NCI-H1417 treated with DMSO at 0.1 percent for 48 hours (cell line): ENCODE measurements at regions not wholly inside any gene's neighbourhood (a gene's known extent, or its start where the extent isn't known, plus 50 kb on each side); places are given as distances from the start of the nearest gene placed in this dataset.

Experiments used
- DNase-seq: peaks from one replicate; lab custom pipeline; 2025; lab: John Stamatoyannopoulos, UW

DNA sequence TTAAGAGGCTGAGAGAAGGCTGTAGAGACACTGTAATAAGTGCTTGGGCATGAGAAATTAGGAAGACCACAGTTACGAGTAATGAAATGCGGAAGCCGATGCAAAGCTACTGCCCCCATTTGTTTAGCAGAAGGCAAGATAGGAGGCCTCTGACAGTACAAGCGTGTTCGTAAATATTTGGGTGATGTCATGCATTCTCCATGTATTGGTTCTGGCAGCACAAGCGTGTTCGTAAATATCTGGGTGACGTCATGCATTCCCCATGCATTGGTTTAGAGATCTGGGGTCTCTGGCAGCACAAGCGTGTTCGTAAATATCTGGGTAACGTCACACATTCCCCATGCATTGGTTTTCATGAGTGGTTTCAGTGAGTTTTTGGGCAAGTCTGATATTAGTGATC lies 661.5 kb upstream of the FRG1 start:
- DNase-seq: no peak

DNA sequence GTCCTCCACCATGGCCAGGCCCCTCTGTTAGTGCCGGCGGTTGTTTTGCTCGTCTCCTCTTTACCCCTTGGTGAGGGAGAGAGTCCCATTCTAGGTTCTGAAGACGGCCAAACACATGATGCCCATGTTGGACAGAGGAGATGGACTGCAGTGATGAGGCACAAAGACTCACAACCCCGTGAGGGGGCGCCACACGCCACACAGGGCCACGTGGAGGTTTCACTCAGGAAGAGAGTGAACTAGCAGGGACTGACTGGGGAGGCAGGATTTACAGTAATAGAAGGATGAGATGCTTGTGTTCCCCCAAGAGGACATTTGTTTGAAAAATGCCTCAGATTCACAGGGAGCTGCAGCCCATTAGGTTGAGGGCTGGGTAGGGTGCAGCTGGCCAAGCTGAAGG lies 655.3 kb upstream of the FRG1 start:
- DNase-seq: no peak

DNA sequence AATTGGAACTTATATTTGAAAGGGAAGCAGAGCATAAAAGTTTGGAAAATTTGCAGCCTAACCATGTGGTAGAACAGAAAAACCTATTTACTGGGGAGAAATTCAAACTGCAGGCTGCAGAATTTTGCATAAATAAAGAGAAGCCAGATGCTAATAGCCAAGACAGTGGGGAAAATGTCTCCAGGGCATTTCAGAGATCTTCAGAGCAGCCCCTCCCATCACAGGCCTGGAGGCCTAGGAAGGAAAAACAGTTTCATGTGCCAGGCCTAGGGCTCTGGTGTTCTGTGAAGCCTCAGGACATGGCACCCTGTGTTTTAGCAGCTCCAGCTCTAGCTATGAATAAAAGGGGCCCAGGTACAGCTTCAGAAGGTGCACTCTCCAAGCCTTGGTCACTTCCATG lies 648.7 kb upstream of the FRG1 start:
- DNase-seq: no peak

DNA sequence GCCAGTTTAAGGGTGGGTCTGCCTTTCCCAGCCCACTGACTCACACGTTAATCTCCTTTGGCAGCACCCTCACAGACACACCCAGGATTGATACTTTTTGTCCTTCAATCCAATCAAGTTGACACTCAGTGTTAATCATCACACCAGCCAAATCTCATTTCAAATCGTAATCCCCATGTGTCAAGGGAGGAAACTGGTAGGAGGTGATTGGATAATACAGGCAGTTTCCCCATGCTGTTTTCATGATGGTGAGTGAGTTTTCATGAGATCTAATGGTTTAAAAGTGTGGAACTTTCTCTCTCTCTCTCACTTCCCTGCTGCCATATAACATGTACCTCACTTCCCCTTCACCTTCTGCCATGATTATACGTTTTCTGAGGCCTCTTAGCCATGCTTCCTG lies 647.2 kb upstream of the FRG1 start:
- no peak for DNase-seq

DNA sequence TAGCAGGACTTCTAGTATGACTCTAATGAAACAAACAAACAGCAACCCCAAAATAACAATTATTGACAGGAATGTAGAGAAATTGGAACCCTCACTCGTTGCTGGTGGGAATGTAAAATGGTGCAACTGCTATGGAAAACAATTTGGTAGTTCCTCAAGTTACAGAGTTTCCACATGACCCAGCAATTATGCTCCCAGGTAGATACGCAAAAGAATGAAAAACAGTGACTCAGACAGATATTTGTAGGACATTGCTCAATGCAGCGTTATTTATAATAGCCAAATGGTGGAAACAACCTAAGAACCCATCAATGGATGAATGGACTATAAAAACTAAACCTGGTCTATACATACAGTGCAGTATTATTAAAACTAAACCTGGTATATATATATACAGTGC lies 646.1 kb upstream of the FRG1 start:
- DNase-seq: no peak

DNA sequence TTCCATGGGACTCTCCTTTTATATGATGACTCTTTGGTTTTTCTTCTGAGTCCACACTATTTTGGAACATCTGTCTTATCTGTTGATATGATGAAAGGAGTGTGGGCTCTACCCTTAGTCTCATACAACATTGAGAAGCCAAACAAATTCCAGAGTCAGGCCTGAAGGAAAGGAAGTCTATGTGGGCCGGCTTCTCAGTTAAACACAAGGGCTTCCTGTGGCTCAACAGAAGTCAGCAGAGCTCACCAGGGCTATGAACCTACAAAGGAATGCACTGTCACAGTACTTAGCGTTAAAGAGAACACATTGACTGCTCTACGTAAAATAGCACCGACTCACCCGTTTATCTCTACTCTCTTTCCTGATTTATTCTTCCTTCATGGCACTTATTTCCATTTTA lies 641.0 kb upstream of the FRG1 start:
- no peak for DNase-seq

DNA sequence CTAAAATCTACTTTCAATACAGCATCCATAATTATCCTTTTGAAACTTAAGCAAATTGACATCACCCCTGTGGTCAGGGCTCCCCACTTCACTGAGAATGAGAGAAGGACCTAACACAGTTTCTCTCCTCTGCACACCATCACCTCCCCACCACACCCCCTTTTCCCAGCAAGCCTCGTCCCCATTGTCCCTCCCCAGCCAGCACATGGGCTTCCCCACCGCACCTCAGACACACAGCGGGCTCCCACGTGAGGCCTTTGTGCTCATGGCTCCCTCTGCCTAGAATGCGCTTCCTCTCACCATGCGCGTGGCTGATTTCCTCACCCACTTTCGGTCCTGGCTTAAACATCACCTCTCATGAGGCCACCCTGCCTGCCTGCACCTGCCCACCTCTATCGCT lies 639.0 kb upstream of the FRG1 start:
- no peak for DNase-seq

DNA sequence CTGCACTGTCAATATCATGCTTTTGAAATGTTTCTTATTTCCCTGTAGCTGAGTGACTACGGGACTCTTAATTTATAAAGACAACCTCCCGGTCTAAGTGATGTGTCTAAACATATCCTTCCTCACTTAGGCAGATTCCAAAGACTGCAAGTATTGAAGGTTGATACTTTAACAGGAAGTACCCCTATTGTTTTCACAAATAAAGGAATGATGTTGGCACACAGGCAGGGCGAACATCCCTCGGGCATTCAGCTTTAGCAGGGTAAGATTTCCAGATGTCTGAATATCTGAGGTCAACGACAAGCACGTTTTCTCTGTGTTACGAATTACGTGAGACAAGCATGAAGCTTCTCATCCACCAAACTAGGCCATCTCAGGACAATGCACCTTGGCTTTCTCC lies 638.0 kb upstream of the FRG1 start:
- DNase-seq: no peak

DNA sequence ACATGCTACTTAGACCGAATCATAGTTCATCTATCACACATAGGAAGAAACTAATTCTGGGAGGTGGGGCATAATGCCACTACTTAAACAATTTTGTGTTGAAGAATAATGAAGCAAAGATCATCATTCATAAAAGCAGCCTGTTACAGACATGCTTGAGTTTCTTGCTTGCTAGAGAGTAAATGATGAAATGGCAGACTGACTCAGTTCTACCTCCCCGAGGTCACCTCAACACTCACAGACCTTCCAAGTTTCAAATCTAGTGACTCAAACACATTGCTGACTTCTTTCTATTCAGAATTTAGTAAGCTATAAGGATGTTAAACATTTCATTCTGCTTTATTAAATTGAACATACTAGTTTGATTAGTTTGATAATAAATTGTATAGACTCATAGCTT lies 636.5 kb upstream of the FRG1 start:
- DNase-seq: no peak

DNA sequence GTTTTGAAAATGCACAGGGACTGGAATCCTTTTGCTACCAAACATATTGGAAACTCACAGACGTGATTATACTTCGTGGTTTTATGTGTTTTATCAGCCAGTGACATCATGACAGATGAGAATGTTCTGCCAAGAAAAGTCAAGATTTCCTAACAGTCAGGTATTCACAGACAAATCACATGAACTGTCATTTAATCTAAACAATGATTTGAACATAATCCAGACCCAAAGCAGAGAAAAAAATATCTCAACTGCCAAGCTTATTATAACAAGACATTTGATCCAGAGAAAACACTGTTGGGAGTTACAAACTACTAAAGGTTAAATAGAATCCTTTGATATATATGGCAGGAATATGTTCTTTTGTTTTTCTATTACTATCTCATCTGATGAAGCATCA lies 635.9 kb upstream of the FRG1 start:
- no peak for DNase-seq

DNA sequence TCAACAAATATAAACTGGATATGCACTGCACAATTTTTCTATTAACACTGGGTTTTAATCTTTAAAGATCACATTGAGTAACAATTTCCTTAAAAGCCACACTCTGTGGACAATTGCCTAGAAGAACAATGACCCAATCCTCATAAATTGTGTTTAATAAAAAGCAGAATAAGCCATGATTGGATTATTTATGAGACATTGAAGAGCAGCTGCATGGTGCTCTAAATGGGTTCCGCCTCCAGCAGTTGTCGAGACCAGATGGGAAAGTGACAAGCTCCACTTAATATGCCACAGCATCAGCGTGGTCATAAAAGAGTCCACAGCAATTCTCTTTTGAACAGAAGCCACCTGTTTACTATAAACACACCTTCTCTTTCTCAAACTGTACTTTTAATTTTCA lies 635.2 kb upstream of the FRG1 start:
- DNase-seq: no peak

DNA sequence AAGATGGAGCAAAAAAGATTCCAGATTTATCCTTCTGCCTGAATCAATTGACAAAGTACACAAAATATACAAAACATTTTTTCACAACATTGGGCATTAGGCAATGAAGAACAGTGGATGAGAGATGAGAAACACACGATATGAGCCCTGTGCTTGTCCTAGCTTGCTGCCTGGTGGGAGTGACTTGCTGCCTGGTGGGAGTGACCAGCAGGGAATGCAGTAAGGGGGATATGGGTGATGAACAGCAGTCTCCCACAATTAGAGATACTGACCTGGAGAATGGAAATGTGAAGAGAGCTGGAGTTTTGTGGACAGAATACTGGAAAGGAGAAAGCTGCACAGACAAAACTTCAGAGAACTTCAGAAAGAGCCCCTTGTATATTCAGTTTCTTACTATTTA lies 629.4 kb upstream of the FRG1 start:
- DNase-seq: no peak

DNA sequence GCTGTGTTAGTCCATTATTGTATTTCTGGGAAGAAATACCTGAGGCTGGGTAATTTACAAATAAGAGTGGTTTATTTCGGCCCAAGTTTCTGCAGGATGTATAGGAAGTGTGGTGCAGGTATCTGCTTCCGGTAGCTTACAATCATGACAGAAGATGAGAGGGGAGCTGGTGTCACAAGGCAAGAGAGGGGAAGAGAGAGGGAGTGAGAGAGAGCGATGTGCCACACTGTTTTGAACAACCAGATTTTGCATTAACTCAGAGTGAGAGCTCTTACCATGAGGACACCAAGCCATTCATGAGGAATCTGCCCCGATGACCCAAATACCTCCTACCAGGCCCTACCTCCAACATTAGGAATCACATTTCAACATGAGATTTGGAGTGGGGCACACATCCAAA lies 627.6 kb upstream of the FRG1 start:
- no peak for DNase-seq

DNA sequence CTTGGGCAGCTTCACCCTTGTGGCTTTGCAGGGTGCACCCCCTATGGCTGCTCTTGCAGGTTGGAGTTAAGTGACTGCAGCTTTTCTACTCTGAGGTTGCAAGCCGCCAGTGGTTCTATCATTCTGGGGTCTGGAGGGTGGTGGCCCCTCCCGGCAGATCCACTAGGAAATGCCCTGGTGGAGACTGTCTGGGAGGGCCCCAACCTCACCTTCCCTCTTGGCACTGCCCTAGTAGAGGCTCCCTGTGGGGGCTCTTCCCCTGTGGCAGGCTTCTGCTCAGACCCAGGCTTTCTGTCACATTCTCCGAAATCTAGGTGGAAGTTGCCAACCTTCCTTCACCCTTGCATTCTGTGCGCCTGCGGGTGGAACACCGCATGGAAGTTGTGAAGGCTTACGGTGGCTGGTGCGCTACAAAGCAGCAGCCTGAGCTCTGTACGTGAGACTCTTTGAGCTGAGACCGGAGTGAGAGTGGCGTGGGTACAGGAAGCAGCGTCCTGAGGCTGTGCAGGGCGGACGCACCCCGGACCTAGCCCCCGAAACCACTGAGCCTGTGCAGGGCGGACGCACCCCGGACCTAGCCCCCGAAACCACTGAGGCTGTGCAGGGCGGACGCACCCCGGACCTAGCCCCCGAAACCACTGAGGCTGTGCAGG lies 626.7 kb upstream of the FRG1 start:
- DNase-seq: no peak

DNA sequence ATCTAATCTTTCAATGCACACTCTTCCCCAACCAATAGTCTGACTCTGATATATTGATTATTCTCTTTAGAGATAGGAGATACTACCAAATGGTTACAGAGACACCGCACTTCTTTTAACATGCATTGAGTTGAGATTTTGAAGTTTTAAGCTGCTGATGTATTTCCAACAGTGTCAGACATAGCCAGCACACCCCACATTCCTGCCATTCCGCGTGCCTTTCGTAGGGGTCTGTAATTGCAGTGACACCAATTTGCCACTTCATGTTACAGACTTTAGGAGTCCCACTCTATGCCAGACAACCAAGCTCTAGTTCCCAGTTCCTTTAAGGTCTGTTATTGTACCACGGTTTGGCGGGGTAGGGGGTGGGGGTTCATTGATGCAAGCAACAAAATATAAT lies 618.2 kb upstream of the FRG1 start:
- no peak for DNase-seq

DNA sequence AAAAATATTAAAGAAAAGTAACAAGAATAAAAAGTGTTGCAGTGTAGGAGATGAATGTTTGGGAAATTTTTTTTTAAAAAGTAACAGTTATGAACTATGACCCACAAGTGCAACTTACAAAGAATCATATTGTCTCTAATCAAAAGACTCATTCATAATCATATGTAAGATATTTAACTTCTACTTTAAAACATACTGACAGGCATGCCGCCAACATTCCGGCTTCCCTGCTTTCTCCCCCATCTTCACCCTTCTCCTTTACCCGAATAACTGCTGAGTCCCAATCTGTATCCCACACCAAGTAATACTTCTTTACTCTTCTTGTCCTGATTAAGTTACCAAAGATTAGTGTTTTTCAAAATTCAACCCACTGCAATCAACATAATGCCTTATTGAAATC lies 598.8 kb upstream of the FRG1 start:
- no peak for DNase-seq

DNA sequence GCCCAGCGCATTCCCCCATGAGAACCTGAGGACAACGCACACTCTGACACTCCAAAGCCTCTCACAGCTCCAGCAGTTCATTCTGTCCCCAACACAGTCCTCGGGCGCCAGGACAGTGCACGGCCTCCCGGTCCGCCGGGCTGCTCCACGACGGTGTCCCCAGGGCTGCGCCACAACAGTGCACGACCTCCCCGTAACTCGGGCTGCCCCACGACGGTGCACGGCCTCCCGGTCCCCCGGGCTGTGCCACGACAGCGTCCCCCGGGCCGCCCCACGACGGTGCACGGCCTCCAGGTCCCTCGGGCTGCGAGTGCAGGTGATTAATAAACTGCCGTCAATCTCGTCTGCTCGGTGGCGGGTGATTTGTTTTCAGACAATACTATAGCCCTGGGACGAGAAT lies 585.1 kb upstream of the FRG1 start:
- DNase-seq: no peak

DNA sequence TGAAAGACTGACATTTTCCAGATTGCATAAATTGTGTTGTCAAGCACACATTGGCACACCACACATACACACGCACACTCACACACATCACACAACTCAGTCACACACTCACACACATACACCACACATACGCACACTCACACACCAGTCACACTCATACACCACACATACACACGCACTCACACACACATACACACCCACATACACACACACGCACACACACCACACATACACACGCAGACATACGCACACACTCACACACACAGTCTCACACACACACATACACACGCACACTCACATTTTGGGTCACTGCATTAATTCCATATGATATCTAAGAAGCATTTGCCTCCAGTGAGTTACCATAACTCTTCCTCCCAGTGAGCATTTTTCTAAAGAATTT lies 578.3 kb upstream of the FRG1 start:
- DNase-seq: no peak

DNA sequence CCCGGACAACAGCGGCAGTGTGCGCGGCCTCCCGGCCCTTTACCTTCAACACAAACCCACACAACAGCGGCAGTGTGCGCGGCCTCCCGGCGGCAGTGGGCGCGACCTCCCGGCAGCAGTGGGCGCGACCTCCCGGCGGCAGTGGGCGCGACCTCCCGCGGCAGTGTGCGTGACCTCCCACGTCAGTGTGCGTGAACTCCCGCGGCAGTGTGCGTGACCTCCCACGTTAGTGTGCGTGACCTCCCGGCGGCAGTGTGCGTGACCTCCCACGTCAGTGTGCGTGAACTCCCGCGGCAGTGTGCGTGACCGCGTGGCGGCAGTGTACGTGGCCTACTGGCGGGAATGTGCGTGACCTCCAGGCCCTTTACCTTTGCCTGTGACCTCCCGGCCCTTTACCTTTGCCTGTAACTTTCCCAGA lies 576.6 kb upstream of the FRG1 start:
- DNase-seq: no peak

DNA sequence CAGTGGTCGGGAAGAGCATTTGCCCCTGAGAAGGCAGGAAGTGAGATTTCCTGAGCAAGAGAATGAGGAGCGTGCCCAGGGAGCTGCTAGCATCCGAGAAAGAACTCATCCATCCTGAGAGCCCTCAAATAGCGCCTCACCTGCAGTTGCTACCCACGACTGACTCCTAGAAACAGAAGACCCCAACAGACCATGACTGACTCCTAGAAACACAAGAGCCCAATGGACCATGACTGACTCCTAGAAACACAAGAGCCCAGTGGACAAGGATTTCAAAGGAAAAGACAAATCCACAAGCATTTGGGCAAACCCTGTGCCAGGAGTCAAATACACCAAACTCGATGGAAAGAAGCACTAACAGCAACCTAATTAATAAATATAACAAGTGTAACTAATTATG lies 575.2 kb upstream of the FRG1 start:
- DNase-seq: no peak

DNA sequence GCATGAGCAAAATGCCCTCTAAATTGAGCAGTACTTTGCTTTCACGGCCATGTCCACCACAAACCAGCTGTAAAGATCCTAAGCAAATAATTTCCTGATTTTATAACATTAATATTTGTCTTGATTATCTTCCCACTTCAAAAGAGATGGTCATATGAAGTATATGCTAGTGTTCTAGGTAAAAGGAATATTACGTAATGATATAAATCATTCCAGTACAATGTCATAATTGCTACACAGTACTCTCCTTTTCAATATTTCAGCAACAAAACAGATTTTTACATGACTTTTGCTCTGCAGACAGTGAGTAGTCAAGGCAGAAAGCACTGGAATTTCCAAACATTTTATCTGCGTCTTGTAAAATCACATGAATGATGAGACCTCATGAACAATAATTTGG lies 572.8 kb upstream of the FRG1 start:
- no peak for DNase-seq

DNA sequence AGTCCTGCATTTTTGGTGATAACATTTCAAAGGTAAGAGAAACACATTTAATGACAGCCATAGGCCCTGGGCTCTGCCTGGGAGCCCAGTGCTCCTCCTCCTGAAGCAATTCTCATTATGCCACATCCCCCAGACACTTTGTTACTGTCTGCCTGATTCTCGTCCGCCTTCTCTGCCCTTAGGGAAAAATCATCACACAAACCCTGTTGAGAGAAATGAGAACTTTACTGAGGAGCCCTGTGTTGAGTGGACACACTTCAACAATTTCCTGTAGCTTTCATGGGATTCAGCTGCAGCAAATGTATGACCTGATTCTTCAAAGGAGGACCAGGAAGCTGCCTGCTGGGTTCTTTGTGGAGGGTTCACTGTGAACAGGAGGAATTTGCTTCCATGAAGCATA lies 566.5 kb upstream of the FRG1 start:
- no peak for DNase-seq

DNA sequence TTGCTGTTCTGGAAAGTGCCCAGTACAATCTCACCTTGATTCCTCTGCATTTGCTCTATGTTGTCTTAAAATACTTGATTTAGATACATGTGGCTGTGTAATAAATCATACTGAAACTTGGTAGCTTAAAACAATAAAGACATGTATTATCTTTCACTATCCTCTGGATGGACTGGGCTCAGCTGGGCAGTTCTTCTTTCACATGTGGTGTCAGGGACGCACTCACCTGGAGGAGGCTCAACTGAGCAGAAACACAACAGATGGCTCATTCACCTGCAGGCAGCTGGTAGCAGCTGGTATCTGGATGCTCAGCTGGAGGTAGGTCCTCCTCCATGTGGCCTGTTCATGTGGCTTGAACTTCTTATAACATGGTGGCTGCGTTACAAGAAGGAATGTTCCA lies 563.8 kb upstream of the FRG1 start:
- DNase-seq: no peak

DNA sequence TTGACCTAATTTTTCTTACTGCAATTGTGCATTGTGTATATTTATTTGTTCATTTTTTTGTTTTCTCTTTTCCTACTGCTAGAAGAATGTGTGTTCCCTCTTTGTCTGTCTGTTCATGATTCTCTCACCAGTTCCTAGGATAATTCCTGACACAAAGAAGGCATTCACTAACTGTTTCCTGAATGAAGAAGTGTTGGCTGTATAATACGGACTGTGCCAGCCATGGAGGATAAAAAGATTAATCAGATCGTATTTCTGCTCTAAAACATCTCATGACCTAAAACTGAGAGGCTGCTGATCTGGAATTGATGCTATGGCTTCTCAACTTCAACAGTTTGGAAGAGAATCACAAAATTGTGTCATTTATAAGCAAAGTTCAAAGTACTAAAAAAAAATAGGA lies 563.1 kb upstream of the FRG1 start:
- DNase-seq: no peak

DNA sequence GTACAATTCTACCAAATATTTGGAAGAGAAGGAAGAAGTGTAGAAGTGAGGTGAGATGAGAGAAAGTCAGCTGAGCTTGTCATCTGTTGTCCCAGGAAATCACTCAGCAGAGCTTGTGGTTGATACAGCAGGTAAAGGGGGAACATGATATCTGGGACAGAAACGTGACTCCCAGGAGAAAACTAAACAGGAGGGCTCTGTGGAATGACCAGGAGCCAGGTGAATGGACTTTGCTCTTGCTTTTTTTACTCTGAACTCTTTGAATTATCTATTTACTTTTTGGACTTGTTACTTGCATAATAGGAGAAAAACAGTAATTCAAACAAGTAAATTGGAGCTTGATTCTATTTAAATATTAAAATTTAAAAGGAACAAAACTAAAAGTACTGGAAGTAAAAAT lies 555.6 kb upstream of the FRG1 start:
- DNase-seq: no peak
